DND-41 (cell line): ENCODE measurements at regions not wholly inside any gene's neighbourhood (a gene's known extent, or its start where the extent isn't known, plus 50 kb on each side); places are given as distances from the start of the nearest gene placed in this dataset.

ENCODE experiments used
- ATAC-seq: fragments of 200-7000 bp; cut with Tn5 transposase; 3 replicates; pipeline ENCODE4 v1.9.1; 2021; ENCODE audit warnings: low read depth; ENCODE audit not compliant: insufficient read depth
- DNase-seq: peaks from one replicate; pipeline ENCODE4 v3.0.0-alpha.2; 2020
- H2AFZ ChIP-seq: 2 replicates; pipeline ENCODE4 v1.6.0; 2012; ENCODE audit warnings: low read depth, low read length
- H3K27ac ChIP-seq: 2 replicates; pipeline ENCODE4 v1.5.1; 2012; ENCODE audit warnings: low read length, inconsistent platforms
- H3K27me3 ChIP-seq: fragments of 200-600 bp; sonication (generic); 2 replicates; pipeline ENCODE4 v1.6.0; 2012; ENCODE audit warnings: low read length, mild to moderate bottlenecking, inconsistent platforms; ENCODE audit not compliant: insufficient read depth, poor library complexity
- H3K36me3 ChIP-seq: 2 replicates; pipeline ENCODE4 v1.5.1; 2012; ENCODE audit warnings: low read length, inconsistent platforms; ENCODE audit not compliant: insufficient read depth
- H3K4me1 ChIP-seq: 2 replicates; pipeline ENCODE4 v1.5.1; 2012; ENCODE audit warnings: mild to moderate bottlenecking, low read length; ENCODE audit not compliant: insufficient read depth
- H3K4me2 ChIP-seq: 2 replicates; pipeline ENCODE4 v1.6.0; 2012; ENCODE audit warnings: mild to moderate bottlenecking, moderate library complexity, low read length, inconsistent platforms; ENCODE audit not compliant: insufficient read depth
- H3K4me3 ChIP-seq, 2 experiments: fragments of 200-600 bp in 1 of 2; shearing (Covaris generic) in 1 of 2; 2 replicates each; pipeline ENCODE4 v1.5.1; 2012 to 2016; ENCODE audit warnings: inconsistent platforms in 2 of 2, low read length in 2 of 2, mild to moderate bottlenecking in 2 of 2, low read depth in 1 of 2, moderate library complexity in 1 of 2
- H3K79me2 ChIP-seq: 2 replicates; pipeline ENCODE4 v1.6.0; 2012; ENCODE audit warnings: low read length, inconsistent platforms; ENCODE audit not compliant: insufficient read depth
- H3K9ac ChIP-seq: 2 replicates; pipeline ENCODE4 v1.6.0; 2012; ENCODE audit warnings: low read depth, mild to moderate bottlenecking, inconsistent platforms, low read length, moderate library complexity
- H3K9me3 ChIP-seq: 2 replicates; pipeline ENCODE4 v1.5.1; 2012; ENCODE audit warnings: low read length, moderate library complexity, mild to moderate bottlenecking, inconsistent platforms; ENCODE audit not compliant: insufficient read depth, severe bottlenecking
- H4K20me1 ChIP-seq: 2 replicates; pipeline ENCODE4 v1.6.0; 2012; ENCODE audit warnings: low read length; ENCODE audit not compliant: insufficient read depth
- EZH2 ChIP-seq: IDR thresholded peaks from 3 replicates; pipeline ENCODE4 v1.6.1; 2012; ENCODE audit warnings: borderline replicate concordance, low read depth, mild to moderate bottlenecking, moderate library complexity, low read length, inconsistent platforms; ENCODE audit not compliant: severe bottlenecking
- TF ChIP-seq, protein P1 (sequence below): IDR thresholded peaks from 2 replicates; pipeline ENCODE4 v1.5.1; 2012; ENCODE audit warnings: borderline replicate concordance, low read length, moderate library complexity, mild to moderate bottlenecking; ENCODE audit not compliant: poor library complexity, severe bottlenecking; ENCODE audit errors: extremely low read depth

DNA sequence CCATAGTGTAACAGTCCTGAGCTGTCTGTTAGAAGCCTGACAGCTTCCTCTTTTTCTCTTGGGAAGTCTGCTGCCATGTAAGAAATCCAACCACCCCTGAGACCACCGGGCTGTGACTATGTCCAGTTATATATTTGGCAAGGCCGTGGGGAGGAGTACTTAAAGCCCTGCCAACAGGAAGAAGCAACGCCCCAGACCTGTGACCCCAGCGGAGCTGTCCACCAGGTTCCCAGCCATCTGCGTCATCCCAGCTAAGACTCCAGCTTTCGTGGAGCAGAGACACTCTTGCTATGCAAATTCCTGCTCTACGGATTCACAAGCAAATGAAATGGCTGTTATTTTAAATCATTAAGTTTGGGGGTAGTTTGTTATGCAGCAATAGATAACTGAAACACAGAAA, 417.3 kb downstream of the TLE4 start:
- Histone ChIP-seq H3K36me3 (no peaks in the 10 kb centered on the region), H3K79me2 (no peaks in the 10 kb centered on the region), H3K27ac (no peak overlapping the region), H3K9ac (no peak overlapping the region), H4K20me1 (no peaks in the 10 kb centered on the region), H2AFZ (no peak overlapping the region), H3K4me1 (peaks cover 5% of the 10 kb centered on the region; the same call in 1 of the 2 replicates), H3K9me3 (no peaks in the 10 kb centered on the region), H3K4me3 (no peak overlapping the region), H3K27me3 (no peaks in the 10 kb centered on the region), H3K4me2 (no peak overlapping the region)
- ATAC-seq = no peak
- TF ChIP-seq, protein P1, sequence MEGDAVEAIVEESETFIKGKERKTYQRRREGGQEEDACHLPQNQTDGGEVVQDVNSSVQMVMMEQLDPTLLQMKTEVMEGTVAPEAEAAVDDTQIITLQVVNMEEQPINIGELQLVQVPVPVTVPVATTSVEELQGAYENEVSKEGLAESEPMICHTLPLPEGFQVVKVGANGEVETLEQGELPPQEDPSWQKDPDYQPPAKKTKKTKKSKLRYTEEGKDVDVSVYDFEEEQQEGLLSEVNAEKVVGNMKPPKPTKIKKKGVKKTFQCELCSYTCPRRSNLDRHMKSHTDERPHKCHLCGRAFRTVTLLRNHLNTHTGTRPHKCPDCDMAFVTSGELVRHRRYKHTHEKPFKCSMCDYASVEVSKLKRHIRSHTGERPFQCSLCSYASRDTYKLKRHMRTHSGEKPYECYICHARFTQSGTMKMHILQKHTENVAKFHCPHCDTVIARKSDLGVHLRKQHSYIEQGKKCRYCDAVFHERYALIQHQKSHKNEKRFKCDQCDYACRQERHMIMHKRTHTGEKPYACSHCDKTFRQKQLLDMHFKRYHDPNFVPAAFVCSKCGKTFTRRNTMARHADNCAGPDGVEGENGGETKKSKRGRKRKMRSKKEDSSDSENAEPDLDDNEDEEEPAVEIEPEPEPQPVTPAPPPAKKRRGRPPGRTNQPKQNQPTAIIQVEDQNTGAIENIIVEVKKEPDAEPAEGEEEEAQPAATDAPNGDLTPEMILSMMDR = no peak
- no peak for TF ChIP-seq EZH2
- DNase-seq = no peak

DNA sequence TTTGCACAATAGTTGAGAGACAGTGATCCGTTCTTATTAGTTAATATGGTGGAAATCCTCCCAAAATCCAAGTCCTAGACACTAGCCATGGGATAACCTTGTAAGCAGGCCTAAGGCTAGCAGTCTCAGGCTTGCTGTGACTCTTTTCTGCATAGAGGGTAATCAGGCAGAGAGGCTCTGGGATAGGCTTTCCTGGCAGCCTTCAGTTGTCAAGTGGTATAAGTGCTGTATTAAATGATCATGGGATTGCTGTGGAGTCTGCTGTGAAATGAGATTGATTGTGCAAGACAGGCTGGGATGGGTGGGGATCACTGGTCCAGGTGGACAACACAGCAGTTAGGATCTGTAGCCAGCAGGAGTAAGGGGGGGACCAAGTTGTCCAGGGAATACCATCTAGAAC, 416.4 kb downstream of the TLE4 start:
- no peaks in the 10 kb centered on the region for H4K20me1 ChIP-seq

DNA sequence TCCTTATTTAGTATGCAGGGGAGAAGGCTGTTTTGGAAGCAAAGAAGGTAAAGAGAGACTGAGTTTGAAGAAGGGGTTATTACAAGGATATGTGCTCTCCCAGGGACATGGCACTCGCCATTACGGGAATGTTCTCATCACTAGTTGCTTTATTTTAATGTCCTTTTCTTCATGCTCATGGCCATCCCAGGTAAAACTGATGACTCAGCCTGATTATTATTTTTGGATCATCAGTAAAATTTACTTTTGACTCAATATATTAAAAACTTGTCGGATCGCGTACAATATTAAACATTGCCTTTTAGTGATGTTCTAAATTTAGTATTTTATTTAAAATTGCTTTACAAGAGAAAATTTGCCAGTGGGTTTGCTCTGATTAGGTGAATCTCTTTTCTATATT, 414.7 kb downstream of the TLE4 start:
- Histone ChIP-seq H3K79me2 (no peaks in the 10 kb centered on the region), H2AFZ (no peak overlapping the region), H3K9ac (no peak overlapping the region), H3K4me2 (no peak overlapping the region), H3K9me3 (no peaks in the 10 kb centered on the region), H3K4me1 (peaks cover 5% of the 10 kb centered on the region; the same call in 1 of the 2 replicates), H3K36me3 (no peaks in the 10 kb centered on the region), H4K20me1 (no peaks in the 10 kb centered on the region), H3K4me3 (no peak overlapping the region), H3K27ac (no peak overlapping the region), H3K27me3 (no peaks in the 10 kb centered on the region)
- DNase-seq (no peak), ATAC-seq (no peak)
- TF ChIP-seq, protein P1 = no peak
- no peak for TF ChIP-seq EZH2

More for the DNA sequence above, 416.4 kb downstream of the TLE4 start:
- no peak overlapping the region for H3K4me2 ChIP-seq
- no peaks in the 10 kb centered on the region for H3K36me3 ChIP-seq
- H3K4me3 ChIP-seq = no peak overlapping the region
- no peaks in the 10 kb centered on the region for H3K79me2 ChIP-seq
- peaks cover 5% of the 10 kb centered on the region; the same call in 1 of the 2 replicates for H3K4me1 ChIP-seq
- no peak overlapping the region for H2AFZ ChIP-seq
- no peaks in the 10 kb centered on the region for H3K9me3 ChIP-seq
- H3K9ac ChIP-seq = no peak overlapping the region
- no peaks in the 10 kb centered on the region for H3K27me3 ChIP-seq
- no peak for DNase-seq
- no peak for ATAC-seq
- TF ChIP-seq EZH2 = no peak
- TF ChIP-seq, protein P1 = no peak
- no peak overlapping the region for H3K27ac ChIP-seq

DNA sequence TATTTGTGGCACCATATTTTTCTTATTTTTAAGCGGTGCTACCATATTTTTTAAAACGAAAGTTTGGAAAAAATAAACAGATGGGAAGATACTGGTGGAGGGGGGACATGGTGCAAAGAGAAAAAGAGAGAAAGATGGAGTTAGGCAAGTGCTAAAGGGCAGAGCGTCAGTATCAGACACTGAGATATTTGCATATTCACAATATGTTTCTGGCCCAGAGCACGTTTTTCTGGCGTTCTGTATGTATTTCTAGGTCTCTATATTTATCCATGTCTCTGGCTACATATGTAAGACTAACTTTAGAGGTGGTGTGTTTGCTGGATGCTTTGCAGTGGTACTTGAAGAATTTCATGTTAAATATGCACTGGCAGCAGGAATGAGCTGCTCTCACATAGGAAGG, 414.0 kb downstream of the TLE4 start:
- TF ChIP-seq, protein P1 = no peak
- TF ChIP-seq EZH2 = no peak
- H4K20me1 ChIP-seq = no peaks in the 10 kb centered on the region
- ATAC-seq (no peak), DNase-seq (no peak)
- H3K9ac ChIP-seq = no peak overlapping the region
- no peak overlapping the region for H3K4me3 ChIP-seq
- no peaks in the 10 kb centered on the region for H3K36me3 ChIP-seq
- no peak overlapping the region for H3K27ac ChIP-seq
- no peaks in the 10 kb centered on the region for H3K27me3 ChIP-seq
- no peaks in the 10 kb centered on the region for H3K9me3 ChIP-seq
- H3K4me1 ChIP-seq = peaks cover 5% of the 10 kb centered on the region; the same call in 1 of the 2 replicates
- H3K79me2 ChIP-seq = no peaks in the 10 kb centered on the region
- H3K4me2 ChIP-seq = no peak overlapping the region
- no peak overlapping the region for H2AFZ ChIP-seq
